Vagina (tissue), 2 donors: ENCODE measurements at regions not wholly inside any gene's neighbourhood (a gene's known extent, or its start where the extent isn't known, plus 50 kb on each side); places are given as distances from the start of the nearest gene placed in this dataset.

Source experiments
- POLR2A ChIP-seq, 2 donors: fragments of 450-650 bp; IDR thresholded peaks; one replicate each; pipeline ENCODE4 v1.6.1; 2017; ENCODE audit warnings: antibody characterized with exemption in 2 of 2, mild to moderate bottlenecking in 2 of 2, moderate library complexity in 2 of 2
- POLR2AphosphoS5 ChIP-seq, 2 donors: sonication (generic); formaldehyde crosslinking; IDR thresholded peaks; one replicate each; pipeline ENCODE4 v1.9.0; 2017; ENCODE audit warnings: antibody characterized with exemption in 2 of 2, mild to moderate bottlenecking in 2 of 2, low read depth in 1 of 2; ENCODE audit not compliant: insufficient read depth in 1 of 2
- TF ChIP-seq, protein P1 (sequence below), 3 experiments: fragments of 450-650 bp in 2 of 3; fragments of 200-600 bp in 1 of 3; sonication (generic) in 1 of 3; IDR thresholded peaks; one replicate each; pipeline ENCODE4 v1.5.1; 2017 to 2019; ENCODE audit warnings: antibody characterized with exemption in 3 of 3, mild to moderate bottlenecking in 2 of 3, moderate library complexity in 2 of 3

DNA sequence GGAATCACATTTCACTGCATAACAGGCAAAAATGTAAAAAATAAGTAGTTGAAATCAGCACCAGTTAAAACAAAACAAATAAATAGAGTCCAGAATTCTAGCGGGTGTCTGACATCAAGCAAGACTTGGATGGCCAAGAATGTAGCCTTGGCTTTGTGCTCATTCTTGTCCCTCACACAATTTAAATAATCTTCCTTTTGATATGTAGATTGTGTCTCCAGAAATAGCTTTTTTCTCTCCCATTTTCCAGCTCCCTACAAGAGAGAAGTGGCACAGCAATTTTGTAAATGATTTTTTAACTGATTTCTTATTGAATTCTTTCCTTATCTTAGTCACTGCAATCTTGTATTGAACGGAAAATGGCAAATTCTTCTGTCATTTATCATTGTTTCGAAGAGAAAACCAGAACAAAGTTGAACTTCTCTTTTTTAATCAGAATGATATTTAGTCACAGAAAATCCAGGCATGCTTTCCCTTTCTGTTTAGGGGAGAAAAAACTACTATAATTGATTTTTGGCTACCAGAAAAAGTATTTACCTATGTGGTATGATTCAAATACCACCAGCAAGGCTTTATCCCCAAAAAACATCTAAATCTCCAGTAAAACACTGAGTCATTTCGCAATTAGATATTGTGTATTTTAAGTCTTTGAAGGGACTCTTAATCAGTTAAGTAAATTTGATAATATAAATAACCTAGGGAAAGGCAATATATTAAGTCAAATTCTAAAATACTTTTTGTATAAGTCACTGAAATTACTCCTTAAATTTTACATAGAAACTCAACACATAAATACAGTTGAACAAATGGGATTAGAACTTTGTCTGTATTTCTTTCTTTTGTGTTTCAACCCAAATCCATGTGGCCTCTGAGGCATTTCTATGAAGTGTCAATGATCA, 481.7 kb downstream of the GBE1 start:
- TF ChIP-seq, protein P1, sequence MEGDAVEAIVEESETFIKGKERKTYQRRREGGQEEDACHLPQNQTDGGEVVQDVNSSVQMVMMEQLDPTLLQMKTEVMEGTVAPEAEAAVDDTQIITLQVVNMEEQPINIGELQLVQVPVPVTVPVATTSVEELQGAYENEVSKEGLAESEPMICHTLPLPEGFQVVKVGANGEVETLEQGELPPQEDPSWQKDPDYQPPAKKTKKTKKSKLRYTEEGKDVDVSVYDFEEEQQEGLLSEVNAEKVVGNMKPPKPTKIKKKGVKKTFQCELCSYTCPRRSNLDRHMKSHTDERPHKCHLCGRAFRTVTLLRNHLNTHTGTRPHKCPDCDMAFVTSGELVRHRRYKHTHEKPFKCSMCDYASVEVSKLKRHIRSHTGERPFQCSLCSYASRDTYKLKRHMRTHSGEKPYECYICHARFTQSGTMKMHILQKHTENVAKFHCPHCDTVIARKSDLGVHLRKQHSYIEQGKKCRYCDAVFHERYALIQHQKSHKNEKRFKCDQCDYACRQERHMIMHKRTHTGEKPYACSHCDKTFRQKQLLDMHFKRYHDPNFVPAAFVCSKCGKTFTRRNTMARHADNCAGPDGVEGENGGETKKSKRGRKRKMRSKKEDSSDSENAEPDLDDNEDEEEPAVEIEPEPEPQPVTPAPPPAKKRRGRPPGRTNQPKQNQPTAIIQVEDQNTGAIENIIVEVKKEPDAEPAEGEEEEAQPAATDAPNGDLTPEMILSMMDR (IDR thresholded peaks at IDR 0.05): no peak
- no peak for TF ChIP-seq POLR2A (IDR thresholded peaks at IDR 0.05)
- no peak for TF ChIP-seq POLR2AphosphoS5 (IDR thresholded peaks at IDR 0.05; ENCODE audit: insufficient read depth in 1 of 2, low read depth in 1 of 2)
